Mucosa of rectum (tissue), 2 donors: ENCODE measurements at regions not wholly inside any gene's neighbourhood (a gene's known extent, or its start where the extent isn't known, plus 50 kb on each side); places are given as distances from the start of the nearest gene placed in this dataset.

Experiments
- H3K27ac ChIP-seq, 2 donors: one replicate each; pipeline ENCODE4 v1.7.0; 2013; ENCODE audit warnings: inconsistent platforms in 2 of 2, low read depth in 2 of 2, low read length in 2 of 2
- H3K27me3 ChIP-seq, 2 donors: one replicate each; pipeline ENCODE4 v1.7.0; 2013; ENCODE audit warnings: low read length in 2 of 2; ENCODE audit not compliant: control insufficient read depth in 2 of 2, insufficient read depth in 2 of 2
- H3K36me3 ChIP-seq, 2 donors: one replicate each; pipeline ENCODE4 v1.7.0; 2013; ENCODE audit warnings: low read length in 2 of 2; ENCODE audit not compliant: control insufficient read depth in 2 of 2, insufficient read depth in 2 of 2
- H3K4me1 ChIP-seq, 2 donors: one replicate each; pipeline ENCODE4 v1.7.0; 2013; ENCODE audit warnings: low read length in 2 of 2, mild to moderate bottlenecking in 1 of 2; ENCODE audit not compliant: control insufficient read depth in 2 of 2, insufficient read depth in 2 of 2
- H3K4me3 ChIP-seq, 2 donors: one replicate each; pipeline ENCODE4 v1.7.0; 2013; ENCODE audit warnings: low read length in 2 of 2
- H3K9ac ChIP-seq, 2 donors: one replicate each; pipeline ENCODE4 v1.7.0; 2013; ENCODE audit warnings: low read length in 2 of 2, low read depth in 1 of 2, mild to moderate bottlenecking in 1 of 2
- H3K9me3 ChIP-seq, 2 donors: one replicate each; pipeline ENCODE4 v1.7.0; 2013; ENCODE audit warnings: low read length in 2 of 2; ENCODE audit not compliant: control insufficient read depth in 2 of 2
- donor health status: healthy.
- donor health status: Normal muscosa, but diverticular disease.

GRCh38 chr5:42886635-42887034 lies 74.9 kb upstream of the SELENOP start:
- Histone ChIP-seq H3K4me1 (peaks cover 0 to 24% of the 10 kb centered on the region in 2 donors), H3K9ac (no peak overlapping the region), H3K9me3 (no peaks in the 10 kb centered on the region), H3K27ac (peak overlapping the region; percentile 64 to 76), H3K36me3 (no peaks in the 10 kb centered on the region), H3K4me3 (peak overlapping the region in 1 of 2 donors; percentile 8), H3K27me3 (no peaks in the 10 kb centered on the region)

GRCh38 chr5:42884326-42884725 lies 72.6 kb upstream of the SELENOP start:
- no peaks in the 10 kb centered on the region for H3K36me3 ChIP-seq
- H3K9ac ChIP-seq = no peak overlapping the region
- H3K4me1 ChIP-seq = peaks cover 0 to 43% of the 10 kb centered on the region in 2 donors
- no peaks in the 10 kb centered on the region for H3K9me3 ChIP-seq
- no peaks in the 10 kb centered on the region for H3K27me3 ChIP-seq
- H3K27ac ChIP-seq = no peak overlapping the region
- no peak overlapping the region for H3K4me3 ChIP-seq

GRCh38 chr5:42881416-42882117 lies 69.9 kb upstream of the SELENOP start:
- Histone ChIP-seq H3K9me3 (no peaks in the 10 kb centered on the region), H3K27ac (peak overlapping the region in 1 of 2 donors; percentile 20), H3K4me1 (peaks cover 14 to 54% of the 10 kb centered on the region in 2 donors)

GRCh38 chr5:42880496-42881150 lies 68.9 kb upstream of the SELENOP start:
- H3K36me3 ChIP-seq = no peaks in the 10 kb centered on the region

More at GRCh38 chr5:42881416-42882117, 69.9 kb upstream of the SELENOP start:
- H3K36me3 ChIP-seq = no peaks in the 10 kb centered on the region
- H3K9ac ChIP-seq = no peak overlapping the region
- H3K4me3 ChIP-seq = no peak overlapping the region
- H3K27me3 ChIP-seq = no peaks in the 10 kb centered on the region

GRCh38 chr5:42879291-42879690 lies 67.6 kb upstream of the SELENOP start:
- peak overlapping the region in 1 of 2 donors; percentile 52 for H3K9ac ChIP-seq
- no peaks in the 10 kb centered on the region for H3K36me3 ChIP-seq
- peak overlapping the region; percentile 86 to 93 for H3K27ac ChIP-seq
- peaks cover 24 to 68% of the 10 kb centered on the region in 2 donors for H3K4me1 ChIP-seq
- no peaks in the 10 kb centered on the region for H3K9me3 ChIP-seq
- no peak overlapping the region for H3K4me3 ChIP-seq
- no peaks in the 10 kb centered on the region for H3K27me3 ChIP-seq

More at GRCh38 chr5:42880496-42881150, 68.9 kb upstream of the SELENOP start:
- Histone ChIP-seq H3K27ac (peak overlapping the region; percentile 13 to 20), H3K4me1 (peaks cover 19 to 56% of the 10 kb centered on the region in 2 donors), H3K9ac (no peak overlapping the region), H3K9me3 (no peaks in the 10 kb centered on the region), H3K4me3 (no peak overlapping the region), H3K27me3 (no peaks in the 10 kb centered on the region)

GRCh38 chr5:42878550-42878949 lies 66.9 kb upstream of the SELENOP start:
- Histone ChIP-seq H3K4me3 (no peak overlapping the region), H3K36me3 (no peaks in the 10 kb centered on the region), H3K4me1 (peaks cover 24 to 69% of the 10 kb centered on the region in 2 donors), H3K9me3 (no peaks in the 10 kb centered on the region), H3K9ac (peak overlapping the region in 1 of 2 donors; percentile 52), H3K27me3 (no peaks in the 10 kb centered on the region), H3K27ac (peak overlapping the region; percentile 86 to 93)

GRCh38 chr5:42878041-42878440 lies 66.3 kb upstream of the SELENOP start:
- Histone ChIP-seq H3K4me1 (peaks cover 24 to 69% of the 10 kb centered on the region in 2 donors), H3K27me3 (no peaks in the 10 kb centered on the region), H3K36me3 (no peaks in the 10 kb centered on the region), H3K9me3 (no peaks in the 10 kb centered on the region), H3K27ac (peak overlapping the region; percentile 86 to 93), H3K4me3 (no peak overlapping the region), H3K9ac (peak overlapping the region in 1 of 2 donors; percentile 1)

GRCh38 chr5:42877431-42877830 lies 65.7 kb upstream of the SELENOP start:
- Histone ChIP-seq H3K4me3 (no peak overlapping the region), H3K36me3 (no peaks in the 10 kb centered on the region), H3K9me3 (no peaks in the 10 kb centered on the region), H3K4me1 (peaks cover 24 to 69% of the 10 kb centered on the region in 2 donors), H3K27me3 (no peaks in the 10 kb centered on the region), H3K9ac (no peak overlapping the region), H3K27ac (peak overlapping the region; percentile 6 to 93)

GRCh38 chr5:42876375-42876844 lies 64.7 kb upstream of the SELENOP start:
- peaks cover 24 to 69% of the 10 kb centered on the region in 2 donors for H3K4me1 ChIP-seq
- peak overlapping the region; percentile 6 to 76 for H3K27ac ChIP-seq

GRCh38 chr5:42875785-42876374 lies 64.2 kb upstream of the SELENOP start:
- Histone ChIP-seq H3K9me3 (no peaks in the 10 kb centered on the region), H3K4me3 (peak overlapping the region in 1 of 2 donors; percentile 9), H3K27me3 (no peaks in the 10 kb centered on the region), H3K27ac (peak overlapping the region; percentile 6 to 76), H3K36me3 (no peaks in the 10 kb centered on the region), H3K9ac (peak overlapping the region in 1 of 2 donors; percentile 40), H3K4me1 (peaks cover 28 to 69% of the 10 kb centered on the region in 2 donors)

More at GRCh38 chr5:42876375-42876844, 64.7 kb upstream of the SELENOP start:
- Histone ChIP-seq H3K36me3 (no peaks in the 10 kb centered on the region), H3K4me3 (peak overlapping the region; percentile 13 to 55), H3K27me3 (no peaks in the 10 kb centered on the region), H3K9me3 (no peaks in the 10 kb centered on the region), H3K9ac (peak overlapping the region in 1 of 2 donors; percentile 40)
